ENCODE measurements at regions not wholly inside any gene's neighbourhood (a gene's known extent, or its start where the extent isn't known, plus 50 kb on each side); places are given as distances from the start of the nearest gene placed in this dataset.
"Not testable (repeated sequence)": the region's sequence is repeated elsewhere in the genome, so short reads cannot be mapped to it uniquely, and the experiment has no call there.

DNA sequence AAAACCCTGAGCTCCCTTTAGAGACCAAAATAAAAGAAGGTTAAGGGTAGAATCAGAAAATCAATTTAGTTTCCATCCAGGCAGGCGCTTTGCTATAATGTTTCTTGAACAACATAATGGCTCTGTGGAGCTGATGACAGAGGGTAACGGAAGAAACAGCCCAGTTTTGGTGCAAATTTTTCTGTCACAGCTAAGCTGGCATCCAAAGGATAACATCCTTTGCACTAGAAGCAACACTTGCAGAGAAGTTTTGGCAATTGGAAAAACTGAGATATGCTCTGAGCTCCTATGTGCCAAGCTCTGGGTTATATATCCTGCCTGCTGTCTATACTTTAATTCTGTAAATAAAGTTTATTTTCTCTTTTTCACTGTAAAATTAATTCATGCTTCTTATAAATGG, 495.3 kb upstream of the API5 start:
- CTCF ChIA-PET: interaction anchor here (0.5 kb wide), 1 partner anchor 13 kb away, joined by 3 read pairs; no protein-coding TSS in a partner anchor
- no peaks in the 10 kb centered on the region for H3K4me1 Mint-ChIP-seq (ENCODE audit: low read depth)
- H3K27me3 Mint-ChIP-seq (ENCODE audit: low read depth): no peaks in the 10 kb centered on the region
- intact Hi-C loops (cut with micrococcal nuclease): no loop called here
- no peaks in the 10 kb centered on the region for H3K36me3 Mint-ChIP-seq (ENCODE audit: low read depth)
- no peak overlapping the region for H3K4me3 Mint-ChIP-seq
- no peak overlapping the region for H3K27ac Mint-ChIP-seq
- H3K9me3 Mint-ChIP-seq: peaks cover 2% of the 10 kb centered on the region
- DNase-seq: no peak

DNA sequence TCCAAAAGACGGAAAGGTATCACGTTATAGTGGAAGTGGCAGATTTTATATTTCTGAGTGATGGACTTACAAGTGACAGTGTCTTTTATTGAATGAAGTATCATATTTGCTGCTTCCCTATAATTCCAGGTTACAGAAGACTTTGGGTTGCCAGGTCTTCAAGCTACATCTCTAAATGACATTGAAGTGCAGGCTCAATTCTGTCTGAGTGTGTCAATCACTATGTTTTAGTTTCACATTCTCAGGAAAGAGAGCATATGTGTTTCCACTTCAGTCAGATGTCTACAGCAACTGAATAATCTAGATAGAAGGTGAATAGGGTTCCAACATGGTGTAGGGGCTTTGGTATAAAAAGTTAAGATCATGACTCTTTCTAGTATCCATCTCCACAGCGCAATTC, 492.7 kb upstream of the API5 start:
- no peak overlapping the region for H3K4me3 Mint-ChIP-seq
- DNase-seq: no peak
- H3K27me3 Mint-ChIP-seq (ENCODE audit: low read depth): no peaks in the 10 kb centered on the region
- H3K36me3 Mint-ChIP-seq (ENCODE audit: low read depth): no peaks in the 10 kb centered on the region
- CTCF ChIA-PET: no interaction called here
- intact Hi-C loops (cut with micrococcal nuclease): no loop called here
- no peaks in the 10 kb centered on the region for H3K4me1 Mint-ChIP-seq (ENCODE audit: low read depth)
- no peak overlapping the region for H3K27ac Mint-ChIP-seq
- peaks cover 2% of the 10 kb centered on the region for H3K9me3 Mint-ChIP-seq

DNA sequence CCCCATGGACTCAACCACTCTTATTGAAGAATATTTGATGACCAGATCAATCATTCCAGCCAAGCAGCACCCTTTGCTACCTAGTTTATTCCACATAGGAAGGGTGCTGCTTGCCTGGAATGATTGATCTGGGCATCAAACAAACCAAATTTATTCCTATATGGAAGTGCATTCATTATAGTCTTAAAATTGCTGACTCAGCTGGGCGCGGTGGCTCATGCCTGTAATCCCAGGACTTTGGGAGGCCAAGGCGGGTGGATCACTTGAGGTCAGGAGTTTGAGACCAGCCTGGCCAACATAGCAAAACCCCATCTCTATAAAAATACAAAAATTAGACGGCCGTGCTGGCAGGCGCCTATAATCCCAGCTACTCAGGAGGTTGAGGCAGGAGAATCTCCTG, 489.6 kb upstream of the API5 start:
- CTCF ChIA-PET; H3K9me3 Mint-ChIP-seq; H3K4me1 Mint-ChIP-seq (ENCODE audit: low read depth); intact Hi-C loops (cut with micrococcal nuclease); H3K27ac Mint-ChIP-seq; H3K36me3 Mint-ChIP-seq (ENCODE audit: low read depth); H3K4me3 Mint-ChIP-seq; DNase-seq; H3K27me3 Mint-ChIP-seq (ENCODE audit: low read depth): not testable (repeated sequence)

DNA sequence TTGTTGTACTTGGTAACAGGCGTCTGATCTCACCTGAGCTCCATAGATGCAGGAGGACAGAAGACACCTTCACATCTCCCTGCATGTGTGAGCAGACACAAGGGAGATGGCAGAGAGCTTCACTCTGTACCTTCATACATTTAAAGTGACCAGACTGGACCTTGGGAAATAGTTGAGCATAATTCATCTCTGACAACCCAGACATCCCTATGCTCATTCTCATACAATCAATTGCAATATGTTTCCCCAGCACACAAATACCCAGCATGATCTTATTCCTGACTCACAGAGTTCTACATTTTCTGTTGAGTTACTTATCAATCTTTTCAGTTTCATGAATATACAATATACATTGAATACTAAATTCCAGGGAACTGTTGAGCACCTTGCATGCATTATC, 488.2 kb upstream of the API5 start:
- no peaks in the 10 kb centered on the region for H3K36me3 Mint-ChIP-seq (ENCODE audit: low read depth)
- intact Hi-C loops (cut with micrococcal nuclease): no loop called here
- H3K27me3 Mint-ChIP-seq (ENCODE audit: low read depth): no peaks in the 10 kb centered on the region
- H3K27ac Mint-ChIP-seq: no peak overlapping the region
- CTCF ChIA-PET: no interaction called here
- H3K4me3 Mint-ChIP-seq: no peak overlapping the region
- H3K9me3 Mint-ChIP-seq: peaks cover under 1% of the 10 kb centered on the region
- no peak for DNase-seq
- no peaks in the 10 kb centered on the region for H3K4me1 Mint-ChIP-seq (ENCODE audit: low read depth)

DNA sequence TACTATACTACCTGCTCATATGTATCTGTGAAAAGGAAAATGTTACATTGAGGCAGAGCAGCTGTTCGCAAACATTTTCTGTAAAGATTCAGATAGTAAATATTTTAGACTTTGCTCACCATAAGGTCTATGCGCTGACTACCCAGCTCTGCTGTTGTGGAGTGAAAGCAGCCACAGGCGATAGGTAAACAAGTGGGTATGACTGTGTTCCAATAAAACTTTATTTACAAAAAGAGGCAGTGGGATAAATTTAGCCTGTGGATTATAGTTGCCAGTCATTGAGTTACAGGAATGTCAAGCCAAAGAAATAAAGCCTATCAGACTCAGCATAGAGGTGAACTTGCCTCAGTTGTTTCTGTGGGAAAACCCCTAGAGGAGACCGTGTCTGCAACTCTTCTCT, 487.7 kb upstream of the API5 start:
- Mint-ChIP-seq H3K27ac (no peak overlapping the region), H3K4me3 (no peak overlapping the region), H3K36me3 (ENCODE audit: low read depth) (no peaks in the 10 kb centered on the region), H3K9me3 (no peaks in the 10 kb centered on the region), H3K4me1 (ENCODE audit: low read depth) (no peaks in the 10 kb centered on the region), H3K27me3 (ENCODE audit: low read depth) (no peaks in the 10 kb centered on the region)
- intact Hi-C loops (cut with micrococcal nuclease): no loop called here
- CTCF ChIA-PET: no interaction called here
- no peak for DNase-seq

DNA sequence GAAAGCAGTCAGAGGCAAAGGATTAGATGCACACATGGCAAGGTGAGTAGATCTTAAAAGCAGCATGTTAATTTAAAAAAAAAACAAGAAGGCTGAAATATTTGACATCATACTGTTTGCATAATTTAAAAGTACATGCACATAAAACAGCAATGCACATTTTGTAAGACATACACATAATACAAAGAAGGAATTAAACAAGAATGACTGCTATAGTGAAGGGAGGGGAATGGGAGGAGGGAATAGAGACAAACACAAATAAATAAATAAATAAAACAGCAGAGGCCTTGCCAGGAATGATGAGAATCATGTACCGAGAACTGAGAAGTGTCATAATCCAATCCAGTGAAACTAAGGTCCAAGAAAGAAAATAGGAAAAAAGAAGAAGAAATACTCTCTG, 486.2 kb upstream of the API5 start:
- H3K36me3 Mint-ChIP-seq (ENCODE audit: low read depth): no peaks in the 10 kb centered on the region
- no peaks in the 10 kb centered on the region for H3K9me3 Mint-ChIP-seq
- intact Hi-C loops (cut with micrococcal nuclease): no loop called here
- no peaks in the 10 kb centered on the region for H3K27me3 Mint-ChIP-seq (ENCODE audit: low read depth)
- DNase-seq: no peak
- no peak overlapping the region for H3K27ac Mint-ChIP-seq
- H3K4me3 Mint-ChIP-seq: no peak overlapping the region
- CTCF ChIA-PET: interaction anchor here (0.5 kb wide), 1 partner anchor 10 kb away, joined by 3 read pairs; no protein-coding TSS in a partner anchor
- H3K4me1 Mint-ChIP-seq (ENCODE audit: low read depth): no peaks in the 10 kb centered on the region

DNA sequence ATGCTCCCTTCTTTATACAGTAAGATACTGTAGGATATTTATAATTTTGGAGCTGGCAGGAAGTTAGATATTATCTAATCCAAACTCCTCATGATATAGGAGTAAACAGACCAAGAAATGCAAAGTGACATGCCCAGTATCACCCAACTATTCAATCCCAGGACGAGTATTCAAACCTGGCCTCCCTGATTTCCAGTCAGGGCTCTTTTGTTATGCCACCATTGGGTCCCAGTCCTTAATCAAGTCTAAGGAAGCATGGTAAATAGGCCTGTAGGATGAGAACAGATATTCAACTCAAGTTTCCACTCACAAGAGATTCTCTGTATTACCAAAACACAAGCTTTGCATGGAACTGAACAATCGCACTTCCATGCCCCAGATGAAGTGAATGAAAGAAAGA, 484.0 kb upstream of the API5 start:
- H3K4me1 Mint-ChIP-seq (ENCODE audit: low read depth): no peaks in the 10 kb centered on the region
- H3K36me3 Mint-ChIP-seq (ENCODE audit: low read depth): no peaks in the 10 kb centered on the region
- H3K4me3 Mint-ChIP-seq: no peak overlapping the region
- no peaks in the 10 kb centered on the region for H3K27me3 Mint-ChIP-seq (ENCODE audit: low read depth)
- no peak for DNase-seq
- H3K9me3 Mint-ChIP-seq: no peaks in the 10 kb centered on the region
- CTCF ChIA-PET: no interaction called here
- intact Hi-C loops (cut with micrococcal nuclease): no loop called here
- no peak overlapping the region for H3K27ac Mint-ChIP-seq

DNA sequence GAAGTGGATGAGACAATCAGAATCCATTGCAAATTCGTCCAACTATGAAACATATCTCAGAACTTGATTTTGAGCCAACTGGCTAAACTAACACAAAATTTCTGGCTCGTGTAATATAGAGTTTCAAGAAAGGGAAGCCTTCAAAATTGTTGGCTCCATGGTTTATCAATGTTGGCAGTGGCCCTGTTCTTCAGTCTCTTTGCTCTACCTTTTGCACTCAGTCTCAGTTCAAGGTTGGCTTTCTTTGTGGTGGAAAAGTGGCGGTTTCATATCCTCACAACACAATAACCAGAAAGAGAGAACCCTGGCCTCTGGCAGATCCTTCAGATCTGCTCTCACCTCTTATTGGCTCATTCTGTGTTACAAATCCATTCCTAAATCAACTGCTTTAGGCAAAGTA, 473.8 kb upstream of the API5 start:
- H3K27ac Mint-ChIP-seq: no peak overlapping the region
- intact Hi-C loops (cut with micrococcal nuclease): no loop called here
- H3K4me1 Mint-ChIP-seq (ENCODE audit: low read depth): no peaks in the 10 kb centered on the region
- CTCF ChIA-PET: no interaction called here
- DNase-seq: no peak
- no peak overlapping the region for H3K4me3 Mint-ChIP-seq
- no peaks in the 10 kb centered on the region for H3K36me3 Mint-ChIP-seq (ENCODE audit: low read depth)
- no peaks in the 10 kb centered on the region for H3K27me3 Mint-ChIP-seq (ENCODE audit: low read depth)
- H3K9me3 Mint-ChIP-seq: peaks cover 2% of the 10 kb centered on the region

DNA sequence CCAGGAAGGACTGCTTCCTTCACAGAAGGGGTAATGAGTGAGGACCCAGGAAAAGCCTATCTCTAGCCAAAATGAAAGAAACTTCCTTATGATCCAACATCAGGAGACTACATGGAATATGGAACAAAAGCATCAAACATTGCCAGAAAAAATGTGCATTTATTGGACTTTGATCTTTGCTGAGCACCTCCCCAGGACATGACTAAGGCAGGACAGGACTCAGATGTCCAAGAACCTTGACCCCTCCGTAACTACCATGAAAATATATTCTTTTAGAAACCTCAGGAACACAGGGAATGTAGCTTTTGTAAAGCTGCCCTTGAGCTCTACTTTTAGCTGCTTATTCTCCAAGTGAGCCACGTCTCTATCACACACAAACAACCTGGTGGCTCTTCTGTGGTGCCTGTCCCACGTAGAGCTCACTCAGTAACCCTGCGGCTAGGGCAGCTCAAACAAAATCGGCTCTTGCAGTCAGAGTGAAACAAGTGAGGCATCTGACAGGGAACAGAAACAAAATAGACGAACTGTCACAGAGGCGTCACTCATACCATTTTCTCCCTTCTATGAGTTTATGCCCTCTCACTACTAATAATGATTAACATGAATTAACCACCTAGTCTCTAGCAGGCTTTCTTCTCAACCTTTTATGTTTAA, 471.5 kb upstream of the API5 start:
- H3K27me3 Mint-ChIP-seq (ENCODE audit: low read depth): no peaks in the 10 kb centered on the region
- CTCF ChIA-PET: no interaction called here
- no peaks in the 10 kb centered on the region for H3K36me3 Mint-ChIP-seq (ENCODE audit: low read depth)
- H3K4me1 Mint-ChIP-seq (ENCODE audit: low read depth): no peaks in the 10 kb centered on the region
- no peak for DNase-seq
- no peak overlapping the region for H3K27ac Mint-ChIP-seq
- intact Hi-C loops (cut with micrococcal nuclease): no loop called here
- peaks cover 1% of the 10 kb centered on the region for H3K9me3 Mint-ChIP-seq
- H3K4me3 Mint-ChIP-seq: no peak overlapping the region

DNA sequence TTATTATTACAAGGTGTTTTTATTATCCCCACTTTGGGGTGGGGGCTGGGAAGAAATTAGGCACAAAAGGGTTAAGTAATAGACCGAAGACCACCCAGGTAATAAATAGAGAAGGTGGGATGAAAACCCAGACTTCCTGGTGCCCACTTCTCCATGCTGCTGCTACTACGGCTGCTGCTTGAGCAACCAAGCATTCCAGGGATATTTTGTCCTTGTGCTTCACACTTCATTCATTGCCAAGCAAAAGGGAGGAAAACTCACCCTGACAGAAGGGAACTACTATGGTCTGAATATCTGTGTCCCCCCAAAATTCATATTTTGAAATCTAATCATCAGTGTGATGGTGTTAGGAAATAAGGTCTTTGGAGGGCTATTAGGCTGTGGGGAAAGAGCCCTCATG, 470.9 kb upstream of the API5 start:
- H3K36me3 Mint-ChIP-seq (ENCODE audit: low read depth): no peaks in the 10 kb centered on the region
- CTCF ChIA-PET: no interaction called here
- intact Hi-C loops (cut with micrococcal nuclease): no loop called here
- H3K4me1 Mint-ChIP-seq (ENCODE audit: low read depth): no peaks in the 10 kb centered on the region
- no peak overlapping the region for H3K4me3 Mint-ChIP-seq
- DNase-seq: no peak
- H3K27ac Mint-ChIP-seq: no peak overlapping the region
- H3K27me3 Mint-ChIP-seq (ENCODE audit: low read depth): no peaks in the 10 kb centered on the region
- peaks cover 1% of the 10 kb centered on the region for H3K9me3 Mint-ChIP-seq

DNA sequence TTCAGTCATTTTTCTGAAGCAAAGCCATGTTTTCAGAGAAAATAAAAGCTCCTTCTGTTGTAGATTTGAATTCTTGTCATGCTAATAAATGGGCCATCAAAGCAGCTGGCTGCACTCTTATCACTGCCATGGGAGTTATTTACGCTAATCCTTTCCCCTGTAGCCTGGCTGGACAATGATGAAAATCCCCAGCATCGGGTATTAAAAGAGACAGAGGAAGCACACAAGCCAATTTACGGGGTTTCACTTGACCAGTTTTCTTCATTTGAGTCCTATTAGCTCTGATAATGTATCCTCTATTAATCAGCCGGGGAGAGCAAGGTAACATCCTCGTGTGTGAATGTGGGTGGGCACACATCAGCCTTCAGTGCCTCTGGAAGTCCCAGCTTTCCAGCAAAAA, 470.2 kb upstream of the API5 start:
- DNase-seq: no peak
- no peak overlapping the region for H3K4me3 Mint-ChIP-seq
- H3K4me1 Mint-ChIP-seq (ENCODE audit: low read depth): no peaks in the 10 kb centered on the region
- H3K27ac Mint-ChIP-seq: no peak overlapping the region
- CTCF ChIA-PET: interaction anchor here (0.9 kb wide), 1 partner anchor 71 kb away, joined by 3 read pairs; no protein-coding TSS in a partner anchor
- H3K9me3 Mint-ChIP-seq: peaks cover 1% of the 10 kb centered on the region
- no peaks in the 10 kb centered on the region for H3K36me3 Mint-ChIP-seq (ENCODE audit: low read depth)
- intact Hi-C loops (cut with micrococcal nuclease): no loop called here
- no peaks in the 10 kb centered on the region for H3K27me3 Mint-ChIP-seq (ENCODE audit: low read depth)

DNA sequence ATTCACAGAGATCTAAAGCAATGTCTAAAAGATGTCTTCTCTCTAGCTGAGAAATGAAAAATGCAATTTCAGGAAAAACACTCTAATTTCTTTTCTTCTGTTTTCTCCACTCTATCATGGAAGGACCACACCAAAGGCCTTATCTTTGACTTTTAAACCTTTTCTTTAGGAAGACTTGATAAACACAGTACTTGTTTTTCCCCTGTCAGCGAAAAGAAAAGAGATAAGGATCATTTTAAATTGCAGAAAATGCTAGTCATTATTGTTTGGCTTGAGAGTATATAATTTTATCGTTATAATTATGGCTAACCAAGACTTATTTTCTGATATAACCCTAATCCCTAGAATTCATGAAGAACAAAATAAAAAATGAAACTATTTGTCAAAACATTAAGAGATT, 462.4 kb upstream of the API5 start:
- no peak for DNase-seq
- Mint-ChIP-seq H3K27me3 (ENCODE audit: low read depth) (no peaks in the 10 kb centered on the region), H3K4me3 (no peak overlapping the region), H3K27ac (no peak overlapping the region), H3K36me3 (ENCODE audit: low read depth) (no peaks in the 10 kb centered on the region), H3K9me3 (peaks cover 7% of the 10 kb centered on the region), H3K4me1 (ENCODE audit: low read depth) (no peaks in the 10 kb centered on the region)
- intact Hi-C loops (cut with micrococcal nuclease): no loop called here
- CTCF ChIA-PET: no interaction called here

DNA sequence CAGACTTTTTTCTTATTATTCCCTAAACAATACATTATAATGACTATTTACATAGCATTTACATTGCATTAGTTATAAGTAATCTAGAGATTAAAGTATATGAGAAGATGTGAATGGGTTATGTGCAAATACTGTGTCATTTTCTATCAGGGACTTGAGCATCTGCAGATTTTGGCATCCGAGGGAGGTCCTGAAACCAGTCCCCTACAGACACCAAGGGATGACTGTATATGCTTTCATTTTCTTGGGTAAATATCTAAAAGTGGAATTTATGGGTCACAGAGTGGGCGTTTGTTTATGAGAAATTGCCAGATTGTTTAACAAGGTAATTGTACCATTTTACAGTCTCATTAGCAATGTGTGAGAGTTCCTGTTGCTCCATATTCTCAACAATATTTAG, 454.5 kb upstream of the API5 start:
- DNase-seq: no peak
- CTCF ChIA-PET: no interaction called here
- H3K4me3 Mint-ChIP-seq: no peak overlapping the region
- no peaks in the 10 kb centered on the region for H3K4me1 Mint-ChIP-seq (ENCODE audit: low read depth)
- H3K27ac Mint-ChIP-seq: no peak overlapping the region
- no peaks in the 10 kb centered on the region for H3K9me3 Mint-ChIP-seq
- intact Hi-C loops (cut with micrococcal nuclease): no loop called here
- no peaks in the 10 kb centered on the region for H3K27me3 Mint-ChIP-seq (ENCODE audit: low read depth)
- no peaks in the 10 kb centered on the region for H3K36me3 Mint-ChIP-seq (ENCODE audit: low read depth)

DNA sequence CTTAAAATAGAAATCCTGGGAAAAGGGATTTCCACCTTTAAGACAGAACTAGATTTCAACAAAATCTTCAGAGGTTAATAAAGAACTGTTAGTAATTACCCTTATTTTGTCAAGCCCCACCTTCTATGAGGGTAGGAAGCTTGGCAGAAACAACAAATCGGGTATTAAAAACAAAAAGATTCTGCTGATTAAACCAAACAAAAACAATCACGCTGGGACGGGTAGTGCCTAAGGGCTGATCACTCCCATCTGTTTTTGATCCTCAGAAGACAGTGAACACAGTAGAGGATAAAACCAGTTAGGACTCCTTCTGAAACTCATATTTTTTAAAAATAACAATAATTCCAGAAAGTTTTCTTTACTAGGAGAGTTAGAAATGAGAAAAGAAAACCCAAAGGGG, 441.3 kb upstream of the API5 start:
- DNase-seq: no peak
- CTCF ChIA-PET: no interaction called here

More for the DNA sequence above, 441.3 kb upstream of the API5 start:
- H3K36me3 Mint-ChIP-seq (ENCODE audit: low read depth): no peaks in the 10 kb centered on the region
- no peak overlapping the region for H3K27ac Mint-ChIP-seq
- no peaks in the 10 kb centered on the region for H3K4me1 Mint-ChIP-seq (ENCODE audit: low read depth)
- H3K9me3 Mint-ChIP-seq: peaks cover 9% of the 10 kb centered on the region
- no peak overlapping the region for H3K4me3 Mint-ChIP-seq
- no peaks in the 10 kb centered on the region for H3K27me3 Mint-ChIP-seq (ENCODE audit: low read depth)
- intact Hi-C loops (cut with micrococcal nuclease): no loop called here
